Right atrium auricular region (tissue), 2 donors: ENCODE measurements at regions not wholly inside any gene's neighbourhood (a gene's known extent, or its start where the extent isn't known, plus 50 kb on each side); places are given as distances from the start of the nearest gene placed in this dataset.

Experiments
- DNase-seq: peaks from one replicate; pipeline ENCODE4 v3.0.0-alpha.2; 2019; ENCODE audit warnings: low spot score
- H3K27ac ChIP-seq, 2 donors: fragments of 200-600 bp; sonication (generic); 1 replicate in 1 of 2; 2 replicates in 1 of 2; pipeline ENCODE4 v1.5.1; 2016 to 2019
- H3K27me3 ChIP-seq, 2 donors: fragments of 200-600 bp; sonication (generic); one replicate each; pipeline versions ENCODE4 v1.5.1 to v1.6.0; 2017 to 2019
- H3K36me3 ChIP-seq: fragments of 200-600 bp; sonication (generic); one replicate; pipeline ENCODE4 v1.5.1; 2016
- H3K4me1 ChIP-seq, 2 donors: fragments of 200-600 bp; sonication (generic); one replicate each; pipeline versions ENCODE4 v1.5.1 to v1.6.0; 2017 to 2019
- H3K4me3 ChIP-seq, 2 donors: fragments of 200-600 bp; sonication (generic); 1 replicate in 1 of 2; 2 replicates in 1 of 2; pipeline ENCODE4 v1.5.1; 2017 to 2019; ENCODE audit warnings: mild to moderate bottlenecking in 1 of 2, moderate library complexity in 1 of 2
- H3K9me3 ChIP-seq, 2 donors: fragments of 200-600 bp; sonication (generic); one replicate each; pipeline ENCODE4 v1.5.1; 2019
- CTCF ChIP-seq, 2 donors: fragments of 200-600 bp; sonication (generic); IDR thresholded peaks; one replicate each; pipeline ENCODE4 v1.5.1; 2019; ENCODE audit warnings: antibody characterized with exemption in 2 of 2

DNA sequence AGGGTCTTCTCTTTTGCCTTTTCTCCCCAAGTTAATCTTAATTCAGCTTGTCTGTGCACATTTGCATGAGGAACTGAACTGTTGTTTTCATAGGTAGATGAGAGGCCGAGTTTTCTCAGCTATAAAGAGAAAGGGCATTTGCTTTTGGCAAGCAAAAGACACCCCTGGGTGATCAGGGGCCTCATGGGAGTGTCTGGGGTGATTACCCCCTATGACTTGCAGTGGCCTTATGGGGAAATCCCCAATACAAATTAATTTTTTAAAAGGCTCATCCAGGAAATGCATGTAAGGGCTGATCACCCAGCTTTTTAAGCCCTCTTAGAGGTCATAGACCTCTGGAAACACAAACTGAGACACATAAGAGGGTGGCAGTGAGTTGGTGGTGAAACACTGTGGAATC is 56.4 kb upstream of the HMX1 start:
- DNase-seq, result no peak
- Histone ChIP-seq H3K27me3 (no peaks in the 10 kb centered on the region), H3K4me3 (no peak overlapping the region), H3K36me3 (no peaks in the 10 kb centered on the region), H3K27ac (no peak overlapping the region), H3K9me3 (peaks cover 0 to 17% of the 10 kb centered on the region in 2 donors), H3K4me1 (no peaks in the 10 kb centered on the region)
- TF ChIP-seq CTCF (IDR thresholded peaks at IDR 0.05), result no peak

- Histone ChIP-seq H3K27me3 (no peaks in the 10 kb centered on the region), H3K4me1 (no peaks in the 10 kb centered on the region), H3K27ac (no peak overlapping the region), H3K4me3 (no peak overlapping the region), H3K9me3 (peaks cover 0 to 28% of the 10 kb centered on the region in 2 donors), H3K36me3 (no peaks in the 10 kb centered on the region)
- TF ChIP-seq CTCF (IDR thresholded peaks at IDR 0.05), result no peak
- peak; percentile 18 for DNase-seq
Observed at GRCh38 chr4:8922481-8922880, 50.8 kb upstream of the HMX1 start.

DNA sequence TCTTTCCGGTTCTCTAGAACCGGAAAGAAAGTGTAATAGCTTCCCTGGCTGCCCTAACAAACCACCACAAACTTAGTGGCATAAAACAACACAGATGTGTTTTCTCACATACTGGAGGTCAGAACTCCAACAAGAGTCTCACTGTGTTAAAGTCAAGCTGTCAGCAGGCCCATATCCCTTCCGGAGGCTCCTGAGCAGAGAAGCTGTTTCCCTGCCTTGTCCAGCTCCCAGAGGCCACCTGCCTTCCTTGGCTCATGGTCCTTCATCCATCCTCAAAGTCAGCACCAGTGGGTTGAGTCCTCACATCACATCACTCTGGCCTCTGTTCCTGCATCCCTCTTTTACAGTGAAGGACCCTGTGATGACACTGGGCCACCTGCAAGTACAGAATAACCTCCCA is 49.8 kb upstream of the HMX1 start:
- no peak overlapping the region for H3K4me3 ChIP-seq
- no peaks in the 10 kb centered on the region for H3K27me3 ChIP-seq
- no peaks in the 10 kb centered on the region for H3K36me3 ChIP-seq

More for the DNA sequence above, 49.8 kb upstream of the HMX1 start:
- DNase-seq, result peak; percentile 23
- Histone ChIP-seq H3K4me1 (no peaks in the 10 kb centered on the region), H3K27ac (no peak overlapping the region), H3K9me3 (peaks cover 0 to 28% of the 10 kb centered on the region in 2 donors)
- TF ChIP-seq CTCF (IDR thresholded peaks at IDR 0.05), result no peak
